CD8-positive, alpha-beta memory T cell (primary cell): ENCODE measurements at regions not wholly inside any gene's neighbourhood (a gene's known extent, or its start where the extent isn't known, plus 50 kb on each side); places are given as distances from the start of the nearest gene placed in this dataset.

Experiments
- CTCF ChIA-PET: fragments of 350-600 bp; sonication (Branson Sonifier 250); formaldehyde crosslinking; loops from one replicate; lab custom pipeline; 2021; ENCODE audit warnings: antibody characterized with exemption; lab: Charles Lee
- POLR2A ChIA-PET: fragments of 350-600 bp; sonication (Branson Sonifier 250); formaldehyde crosslinking; loops from one replicate; lab custom pipeline; 2021; ENCODE audit warnings: antibody characterized with exemption; lab: Charles Lee
- DNase-seq, 5 donors: peaks; one replicate each; pipeline versions ENCODE4 v3.0.0 to v3.0.0-alpha.2; 2020 to 2022; ENCODE audit warnings: mixed read lengths in 1 of 5
- H3K27ac ChIP-seq: one replicate; pipeline ENCODE4 v1.7.0; 2013; ENCODE audit warnings: low read depth, mild to moderate bottlenecking, low read length, moderate library complexity
- H3K27me3 ChIP-seq: 2 replicates; pipeline ENCODE4 v1.7.0; 2013; ENCODE audit warnings: low read length, mild to moderate bottlenecking; ENCODE audit not compliant: insufficient read depth, poor library complexity, severe bottlenecking
- H3K36me3 ChIP-seq: 2 replicates; pipeline ENCODE4 v1.7.0; 2013; ENCODE audit warnings: mild to moderate bottlenecking, low read length, moderate library complexity; ENCODE audit not compliant: insufficient read depth
- H3K4me1 ChIP-seq: 2 replicates; pipeline ENCODE4 v1.7.0; 2013; ENCODE audit warnings: mild to moderate bottlenecking, low read length, moderate library complexity; ENCODE audit not compliant: insufficient read depth
- H3K4me3 ChIP-seq: 2 replicates; pipeline ENCODE4 v1.7.0; 2013; ENCODE audit warnings: mild to moderate bottlenecking, low read length
- H3K9me3 ChIP-seq: 2 replicates; pipeline ENCODE4 v1.7.0; 2013; ENCODE audit warnings: mild to moderate bottlenecking, low read length
- H3K27ac Mint-ChIP-seq, 8 donors: one replicate each; pipeline ENCODE4 v1.8.0; 2020 to 2021; ENCODE audit warnings: mixed read lengths in 8 of 8, mild to moderate bottlenecking in 6 of 8, inconsistent platforms in 3 of 8, moderate library complexity in 3 of 8
- H3K27me3 Mint-ChIP-seq, 2 donors: one replicate each; pipeline ENCODE4 v1.8.0; 2020 to 2021; ENCODE audit warnings: mixed read lengths in 2 of 2, mild to moderate bottlenecking in 1 of 2, moderate library complexity in 1 of 2
- H3K36me3 Mint-ChIP-seq, 3 donors: one replicate each; pipeline ENCODE4 v1.8.0; 2020 to 2021; ENCODE audit warnings: mixed read lengths in 3 of 3, inconsistent platforms in 1 of 3, mild to moderate bottlenecking in 1 of 3
- H3K4me1 Mint-ChIP-seq, 3 donors: one replicate each; pipeline ENCODE4 v1.8.0; 2020 to 2021; ENCODE audit warnings: mixed read lengths in 3 of 3, inconsistent platforms in 1 of 3, mild to moderate bottlenecking in 1 of 3
- H3K4me3 Mint-ChIP-seq, 7 donors: one replicate each; pipeline ENCODE4 v1.8.0; 2020 to 2021; ENCODE audit warnings: mixed read lengths in 7 of 7, mild to moderate bottlenecking in 6 of 7, moderate library complexity in 4 of 7, inconsistent platforms in 2 of 7
- H3K9me3 Mint-ChIP-seq, 5 donors: one replicate each; pipeline ENCODE4 v1.8.0; 2020 to 2022; ENCODE audit warnings: mixed read lengths in 5 of 5, mild to moderate bottlenecking in 3 of 5, moderate library complexity in 2 of 5, inconsistent platforms in 1 of 5

- POLR2A ChIA-PET, result no interaction called here
Measured at GRCh38 chr10:91724933-91725332, 73.3 kb upstream of the TNKS2 start.

DNA sequence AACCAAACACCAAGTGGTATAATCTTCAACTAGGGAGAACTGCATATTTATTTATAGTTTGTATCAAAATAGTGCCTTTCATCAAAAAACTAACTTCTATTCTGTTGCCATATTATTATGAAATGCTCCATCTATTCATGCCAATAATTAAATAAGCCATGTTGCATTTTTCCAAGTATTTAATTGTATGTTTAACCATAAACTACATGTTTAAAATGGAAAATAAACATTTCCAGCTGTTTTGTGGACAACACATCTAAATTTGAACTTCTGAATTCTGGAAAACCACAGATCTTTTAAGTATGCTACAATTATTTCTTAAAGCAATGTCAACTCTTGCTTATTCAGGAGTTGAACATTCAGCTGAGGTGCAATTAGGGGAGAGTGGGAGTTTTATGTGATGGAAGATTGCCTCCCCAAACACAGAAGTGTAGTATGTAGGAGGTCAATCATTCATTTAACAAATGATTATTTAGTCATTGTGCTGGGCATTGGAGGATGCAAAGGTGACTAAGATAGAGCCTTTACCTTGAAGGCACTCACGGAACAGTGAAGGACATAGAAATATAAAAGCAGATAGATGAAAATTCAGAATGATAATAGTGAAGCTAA lies 80.7 kb upstream of the PPP1R3C start:
- H3K9me3 ChIP-seq, result no peaks in the 10 kb centered on the region
- Mint-ChIP-seq H3K27ac (no peak overlapping the region), H3K9me3 (peaks cover 0 to 5% (median 4%) of the 10 kb centered on the region in 5 donors), H3K36me3 (no peaks in the 10 kb centered on the region), H3K4me3 (no peak overlapping the region), H3K4me1 (no peaks in the 10 kb centered on the region), H3K27me3 (peaks cover 14 to 45% of the 10 kb centered on the region in 2 donors)
- no peak overlapping the region for H3K27ac ChIP-seq
- ChIA-PET CTCF (no interaction called here), POLR2A (no interaction called here)
- no peak overlapping the region for H3K4me3 ChIP-seq
- no peaks in the 10 kb centered on the region for H3K36me3 ChIP-seq
- no peak for DNase-seq
- no peaks in the 10 kb centered on the region for H3K4me1 ChIP-seq
- H3K27me3 ChIP-seq, result peaks cover 4% of the 10 kb centered on the region

More at GRCh38 chr10:91724933-91725332, 73.3 kb upstream of the TNKS2 start:
- Histone ChIP-seq H3K4me3 (no peak overlapping the region), H3K27ac (no peak overlapping the region), H3K9me3 (no peaks in the 10 kb centered on the region), H3K27me3 (no peaks in the 10 kb centered on the region), H3K4me1 (no peaks in the 10 kb centered on the region), H3K36me3 (no peaks in the 10 kb centered on the region)
- H3K4me3 Mint-ChIP-seq, result no peak overlapping the region
- H3K36me3 Mint-ChIP-seq, result no peaks in the 10 kb centered on the region
- peaks cover 0 to 4% of the 10 kb centered on the region in 2 donors for H3K27me3 Mint-ChIP-seq
- CTCF ChIA-PET, result no interaction called here
- H3K9me3 Mint-ChIP-seq, result peaks cover 0 to 2% (median 0%) of the 10 kb centered on the region in 5 donors
- H3K4me1 Mint-ChIP-seq, result no peaks in the 10 kb centered on the region
- H3K27ac Mint-ChIP-seq, result no peak overlapping the region
- DNase-seq, result no peak

GRCh38 chr10:91711885-91712680 lies 79.2 kb upstream of the PPP1R3C start:
- no peaks in the 10 kb centered on the region for H3K36me3 ChIP-seq
- no peaks in the 10 kb centered on the region for H3K4me1 ChIP-seq
- H3K36me3 Mint-ChIP-seq, result no peaks in the 10 kb centered on the region
- H3K27me3 ChIP-seq, result peaks cover 4% of the 10 kb centered on the region
- no peak overlapping the region for H3K27ac ChIP-seq
- H3K27me3 Mint-ChIP-seq, result peaks cover 12 to 38% of the 10 kb centered on the region in 2 donors
- H3K4me3 ChIP-seq, result no peak overlapping the region
- POLR2A ChIA-PET, result no interaction called here
- peaks cover 0 to 5% (median 4%) of the 10 kb centered on the region in 5 donors for H3K9me3 Mint-ChIP-seq
- CTCF ChIA-PET, result no interaction called here
- no peaks in the 10 kb centered on the region for H3K9me3 ChIP-seq
- no peaks in the 10 kb centered on the region for H3K4me1 Mint-ChIP-seq
- no peak overlapping the region for H3K4me3 Mint-ChIP-seq
- no peak overlapping the region for H3K27ac Mint-ChIP-seq
- no peak for DNase-seq

DNA sequence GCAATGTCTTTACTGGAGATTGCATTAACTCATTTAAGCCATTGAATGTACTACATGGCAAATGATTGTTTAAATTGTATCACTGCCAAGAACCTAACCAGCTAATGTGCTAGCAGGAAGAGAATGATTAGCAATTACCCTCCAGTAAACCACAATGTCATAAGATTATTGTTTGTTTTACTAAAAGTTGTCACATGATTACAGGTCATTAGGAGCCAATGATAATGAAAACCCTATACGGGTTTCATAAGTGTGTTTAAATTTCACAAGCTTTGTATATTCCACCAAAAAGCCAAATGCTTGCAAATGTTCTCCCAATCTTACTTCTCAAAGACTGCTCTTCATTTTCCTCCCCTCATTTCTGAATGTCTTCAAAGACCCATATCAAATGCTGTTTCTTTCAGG lies 76.5 kb upstream of the PPP1R3C start:
- Histone ChIP-seq H3K27me3 (peaks cover 4% of the 10 kb centered on the region), H3K9me3 (no peaks in the 10 kb centered on the region), H3K4me1 (no peaks in the 10 kb centered on the region), H3K4me3 (no peak overlapping the region), H3K27ac (no peak overlapping the region), H3K36me3 (no peaks in the 10 kb centered on the region)
- POLR2A ChIA-PET, result no interaction called here
- peaks cover 7 to 40% of the 10 kb centered on the region in 2 donors for H3K27me3 Mint-ChIP-seq
- H3K9me3 Mint-ChIP-seq, result no peaks in the 10 kb centered on the region
- no peaks in the 10 kb centered on the region for H3K4me1 Mint-ChIP-seq
- no peak for DNase-seq
- no peaks in the 10 kb centered on the region for H3K36me3 Mint-ChIP-seq
- no peak overlapping the region for H3K27ac Mint-ChIP-seq
- no peak overlapping the region for H3K4me3 Mint-ChIP-seq
- CTCF ChIA-PET, result no interaction called here

DNA sequence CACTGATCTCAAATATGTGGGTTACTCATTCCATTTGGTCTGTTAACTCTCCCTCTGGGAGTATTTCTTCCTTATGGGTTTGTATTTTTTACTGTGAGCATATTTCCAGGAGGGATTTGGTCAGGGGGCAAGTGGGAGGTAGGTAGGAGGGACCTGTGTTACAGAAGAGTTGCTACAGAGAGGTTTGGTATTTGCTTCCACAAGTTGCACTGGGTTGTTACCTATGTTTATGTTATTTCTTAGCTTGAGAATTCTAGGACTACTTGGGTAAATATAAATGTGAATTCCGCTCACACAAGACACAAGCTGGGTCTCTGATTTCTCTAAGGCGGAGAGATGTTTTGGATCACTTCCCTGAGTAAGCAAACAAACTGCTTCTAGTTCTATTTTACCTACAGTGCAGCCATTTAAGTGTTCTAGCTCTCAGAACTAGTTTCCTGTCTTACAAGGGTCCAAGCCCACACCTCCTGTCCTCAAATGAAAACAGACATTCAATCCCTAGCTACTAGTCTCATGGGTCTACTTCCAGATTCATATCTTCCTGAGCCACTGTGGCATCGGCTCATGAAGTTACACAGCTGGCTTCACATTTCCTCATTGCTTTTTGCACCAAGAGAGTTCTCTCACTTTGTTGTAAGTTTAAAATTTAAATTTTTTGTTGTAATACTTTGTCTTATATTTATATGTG lies 75.4 kb upstream of the PPP1R3C start:
- CTCF ChIA-PET, result interaction anchor here (0.9 kb wide), 1 partner anchor 36 kb away, joined by 3 read pairs; no protein-coding TSS in a partner anchor

DNA sequence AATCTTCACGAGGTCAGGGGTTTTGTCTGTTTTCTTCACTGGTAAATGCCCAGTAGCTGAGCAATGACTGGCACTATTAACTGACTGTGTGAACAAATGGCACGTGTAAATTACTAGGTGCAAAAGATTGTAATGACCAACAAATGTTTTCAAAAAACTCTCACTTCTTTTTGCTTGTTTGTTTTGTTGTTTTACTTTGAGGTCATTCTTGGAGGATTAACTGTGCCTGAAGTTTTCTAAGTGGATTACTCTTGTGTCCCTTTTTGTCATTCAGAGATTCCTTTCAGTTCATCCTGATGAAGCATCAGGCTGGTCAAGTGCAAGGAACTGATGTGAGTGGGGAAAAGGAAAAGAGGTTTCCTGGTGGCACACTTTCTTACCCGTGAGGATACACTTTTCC lies 74.4 kb upstream of the PPP1R3C start:
- Mint-ChIP-seq H3K36me3 (no peaks in the 10 kb centered on the region), H3K27me3 (peaks cover 4 to 31% of the 10 kb centered on the region in 2 donors), H3K4me1 (no peaks in the 10 kb centered on the region), H3K27ac (no peak overlapping the region), H3K4me3 (no peak overlapping the region), H3K9me3 (no peaks in the 10 kb centered on the region)
- no peak for DNase-seq
- Histone ChIP-seq H3K4me1 (no peaks in the 10 kb centered on the region), H3K4me3 (no peak overlapping the region), H3K27ac (no peak overlapping the region), H3K27me3 (no peaks in the 10 kb centered on the region), H3K9me3 (no peaks in the 10 kb centered on the region), H3K36me3 (no peaks in the 10 kb centered on the region)
- ChIA-PET CTCF (no interaction called here), POLR2A (no interaction called here)

More for the DNA sequence above, 75.4 kb upstream of the PPP1R3C start:
- H3K4me1 ChIP-seq, result no peaks in the 10 kb centered on the region
- H3K4me3 ChIP-seq, result no peak overlapping the region
- DNase-seq, result no peak
- H3K27ac Mint-ChIP-seq, result no peak overlapping the region
- H3K27me3 Mint-ChIP-seq, result peaks cover 4 to 38% of the 10 kb centered on the region in 2 donors
- no peak overlapping the region for H3K27ac ChIP-seq
- POLR2A ChIA-PET, result no interaction called here
- no peaks in the 10 kb centered on the region for H3K9me3 ChIP-seq
- no peaks in the 10 kb centered on the region for H3K9me3 Mint-ChIP-seq
- H3K36me3 ChIP-seq, result no peaks in the 10 kb centered on the region
- H3K36me3 Mint-ChIP-seq, result no peaks in the 10 kb centered on the region
- H3K4me1 Mint-ChIP-seq, result no peaks in the 10 kb centered on the region
- no peak overlapping the region for H3K4me3 Mint-ChIP-seq
- H3K27me3 ChIP-seq, result no peaks in the 10 kb centered on the region

- ChIA-PET POLR2A (no interaction called here), CTCF (no interaction called here)
- no peaks in the 10 kb centered on the region for H3K9me3 Mint-ChIP-seq
- no peaks in the 10 kb centered on the region for H3K4me1 Mint-ChIP-seq
- H3K27ac ChIP-seq, result no peak overlapping the region
- H3K27ac Mint-ChIP-seq, result no peak overlapping the region
- no peaks in the 10 kb centered on the region for H3K9me3 ChIP-seq
- H3K36me3 ChIP-seq, result no peaks in the 10 kb centered on the region
- no peak for DNase-seq
- no peaks in the 10 kb centered on the region for H3K4me1 ChIP-seq
- H3K27me3 ChIP-seq, result no peaks in the 10 kb centered on the region
- H3K4me3 Mint-ChIP-seq, result no peak overlapping the region
- H3K36me3 Mint-ChIP-seq, result no peaks in the 10 kb centered on the region
- H3K4me3 ChIP-seq, result no peak overlapping the region
- H3K27me3 Mint-ChIP-seq, result peaks cover 7 to 27% of the 10 kb centered on the region in 2 donors
Measured at GRCh38 chr10:91705948-91706670, 73.2 kb upstream of the PPP1R3C start.
